Astrocyte (in vitro differentiated cells and primary cell): ENCODE measurements at regions not wholly inside any gene's neighbourhood (a gene's known extent, or its start where the extent isn't known, plus 50 kb on each side); places are given as distances from the start of the nearest gene placed in this dataset.

Experiments used
- DNase-seq: peaks from one replicate; pipeline ENCODE4 v3.0.0-alpha.2; 2010; ENCODE audit warnings: low read depth
- FAIRE-seq: peaks from 2 replicates; lab custom pipeline; 2011; peaks lifted over from hg19 to GRCh38; lab: Jason Lieb, UNC
- H2AFZ ChIP-seq: 2 replicates; pipeline ENCODE4 v1.6.0; 2012; ENCODE audit warnings: low read depth, low read length, inconsistent platforms
- H3K27ac ChIP-seq: 2 replicates; pipeline ENCODE4 v1.5.1; 2011; ENCODE audit warnings: low read depth, low read length, inconsistent platforms
- H3K27me3 ChIP-seq: 2 replicates; pipeline ENCODE4 v1.6.0; 2011; ENCODE audit warnings: low read length, inconsistent platforms; ENCODE audit not compliant: insufficient read depth
- H3K36me3 ChIP-seq: 2 replicates; pipeline ENCODE4 v1.5.1; 2011; ENCODE audit warnings: low read length, inconsistent platforms; ENCODE audit not compliant: insufficient read depth
- H3K4me1 ChIP-seq: 2 replicates; pipeline ENCODE4 v1.5.1; 2011; ENCODE audit warnings: low read length, inconsistent platforms; ENCODE audit not compliant: insufficient read depth
- H3K4me2 ChIP-seq: 2 replicates; pipeline ENCODE4 v1.6.0; 2012; ENCODE audit warnings: low read length, inconsistent platforms
- H3K4me3 ChIP-seq: 2 replicates; pipeline ENCODE4 v1.5.1; 2011; ENCODE audit warnings: low read depth, mild to moderate bottlenecking, low read length, inconsistent platforms; ENCODE audit not compliant: insufficient read depth
- H3K79me2 ChIP-seq: 2 replicates; pipeline ENCODE4 v1.6.0; 2012; ENCODE audit warnings: mild to moderate bottlenecking, low read length, inconsistent platforms; ENCODE audit not compliant: insufficient read depth
- H3K9ac ChIP-seq: 2 replicates; pipeline ENCODE4 v1.6.0; 2012; ENCODE audit warnings: mild to moderate bottlenecking, low read length, inconsistent platforms
- H3K9me3 ChIP-seq: 2 replicates; pipeline ENCODE4 v1.5.1; 2012; ENCODE audit warnings: low read depth, mild to moderate bottlenecking, low read length, inconsistent platforms; ENCODE audit not compliant: insufficient read depth
- H4K20me1 ChIP-seq: 2 replicates; pipeline ENCODE4 v1.6.0; 2012; ENCODE audit warnings: low read length, inconsistent platforms; ENCODE audit not compliant: insufficient read depth
- H3K27ac Mint-ChIP-seq: one replicate; pipeline ENCODE4 v1.8.0; 2021; ENCODE audit warnings: mild to moderate bottlenecking, mixed read lengths; ENCODE audit not compliant: unreplicated experiment
- H3K27me3 Mint-ChIP-seq: one replicate; pipeline ENCODE4 v1.8.0; 2021; ENCODE audit warnings: low read depth, mixed read lengths; ENCODE audit not compliant: unreplicated experiment
- H3K36me3 Mint-ChIP-seq: one replicate; pipeline ENCODE4 v1.8.0; 2021; ENCODE audit warnings: low read depth, mixed read lengths; ENCODE audit not compliant: unreplicated experiment
- H3K4me1 Mint-ChIP-seq: one replicate; pipeline ENCODE4 v1.8.0; 2021; ENCODE audit warnings: low read depth, mixed read lengths; ENCODE audit not compliant: unreplicated experiment
- H3K4me3 Mint-ChIP-seq: one replicate; pipeline ENCODE4 v1.8.0; 2021; ENCODE audit warnings: mild to moderate bottlenecking, moderate library complexity, mixed read lengths; ENCODE audit not compliant: unreplicated experiment
- H3K9me3 Mint-ChIP-seq: one replicate; pipeline ENCODE4 v1.8.0; 2021; ENCODE audit warnings: mild to moderate bottlenecking, mixed read lengths; ENCODE audit not compliant: unreplicated experiment
- CTCF ChIP-seq: IDR thresholded peaks from 2 replicates; pipeline ENCODE4 v1.5.1; 2011; ENCODE audit warnings: low read depth, mild to moderate bottlenecking, inconsistent platforms, low read length, moderate library complexity; ENCODE audit not compliant: insufficient read depth
- EZH2 ChIP-seq: IDR thresholded peaks from 2 replicates; pipeline ENCODE4 v1.6.1; 2012; ENCODE audit warnings: mild to moderate bottlenecking, low read length, inconsistent platforms; ENCODE audit not compliant: insufficient read depth

- no peaks in the 10 kb centered on the region for H3K27me3 ChIP-seq
- no peaks in the 10 kb centered on the region for H3K9me3 ChIP-seq
- no peak overlapping the region for H3K4me3 ChIP-seq
- no peak for FAIRE-seq
- peaks cover 7% of the 10 kb centered on the region for H3K27me3 Mint-ChIP-seq
- H2AFZ ChIP-seq, result no peak overlapping the region
- no peaks in the 10 kb centered on the region for H3K36me3 ChIP-seq
- H3K4me1 ChIP-seq, result no peaks in the 10 kb centered on the region
- H3K4me3 Mint-ChIP-seq, result no peak overlapping the region
- no peaks in the 10 kb centered on the region for H3K36me3 Mint-ChIP-seq
- peaks cover 5% of the 10 kb centered on the region for H3K9me3 Mint-ChIP-seq
- H3K9ac ChIP-seq, result no peak overlapping the region
- peak; percentile 13 for DNase-seq
- no peak overlapping the region for H3K4me2 ChIP-seq
- TF ChIP-seq EZH2 (no peak), CTCF (no peak)
- no peaks in the 10 kb centered on the region for H3K79me2 ChIP-seq
- no peaks in the 10 kb centered on the region for H4K20me1 ChIP-seq
- H3K27ac Mint-ChIP-seq, result no peak overlapping the region
- H3K4me1 Mint-ChIP-seq, result peaks cover 4% of the 10 kb centered on the region
- H3K27ac ChIP-seq, result no peak overlapping the region
Measured at GRCh38 chr16:5971924-5972323, 874.3 kb upstream of the EEF2KMT start.

- H3K9ac ChIP-seq, result no peak overlapping the region
Measured at GRCh38 chr16:5971106-5971505, 873.5 kb upstream of the EEF2KMT start.

More at GRCh38 chr16:5971106-5971505, 873.5 kb upstream of the EEF2KMT start:
- no peaks in the 10 kb centered on the region for H3K4me1 ChIP-seq
- H3K4me3 Mint-ChIP-seq, result no peak overlapping the region
- no peaks in the 10 kb centered on the region for H3K36me3 Mint-ChIP-seq
- H3K27me3 Mint-ChIP-seq, result peaks cover 5% of the 10 kb centered on the region
- FAIRE-seq (no peak), DNase-seq (no peak)
- H3K4me3 ChIP-seq, result no peak overlapping the region
- H3K9me3 ChIP-seq, result no peaks in the 10 kb centered on the region
- no peaks in the 10 kb centered on the region for H3K27me3 ChIP-seq
- no peaks in the 10 kb centered on the region for H3K79me2 ChIP-seq
- H2AFZ ChIP-seq, result no peak overlapping the region
- TF ChIP-seq CTCF, result no peak
- TF ChIP-seq EZH2, result no peak
- no peak overlapping the region for H3K4me2 ChIP-seq
- peaks cover 4% of the 10 kb centered on the region for H3K4me1 Mint-ChIP-seq
- no peaks in the 10 kb centered on the region for H3K36me3 ChIP-seq
- no peak overlapping the region for H3K27ac Mint-ChIP-seq
- peaks cover 5% of the 10 kb centered on the region for H3K9me3 Mint-ChIP-seq
- no peaks in the 10 kb centered on the region for H4K20me1 ChIP-seq
- H3K27ac ChIP-seq, result no peak overlapping the region
